ENCODE measurements at regions not wholly inside any gene's neighbourhood (a gene's known extent, or its start where the extent isn't known, plus 50 kb on each side); places are given as distances from the start of the nearest gene placed in this dataset.

DNA sequence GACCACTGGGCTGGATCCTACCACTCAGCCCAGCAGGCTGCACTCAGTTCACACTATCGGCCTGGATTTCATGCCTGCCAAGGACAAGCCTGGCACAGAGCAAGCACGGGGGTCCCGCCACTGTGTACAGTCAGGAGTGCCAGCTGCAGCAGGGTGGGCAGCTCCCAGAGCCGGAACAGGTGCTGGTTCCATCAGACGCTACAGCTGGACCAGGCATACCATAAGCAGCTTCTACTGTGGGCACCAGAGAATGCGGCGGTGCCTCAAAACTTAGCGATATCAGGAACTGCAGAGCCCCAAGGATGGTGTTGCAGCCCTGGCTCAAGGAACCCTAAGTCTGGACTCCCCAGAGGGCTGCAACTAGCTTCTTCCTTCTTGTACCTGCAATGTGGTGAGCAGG lies 124.8 kb downstream of the BCHE start:
- Histone ChIP-seq H3K27ac (ENCODE audit: insufficient read depth, low read length) (no peak overlapping the region), H3K4me1 (ENCODE audit: control insufficient read depth, insufficient read depth, low read length) (no peaks in the 10 kb centered on the region), H4K20me1 (ENCODE audit: insufficient read depth, low read length) (no peaks in the 10 kb centered on the region), H3K79me1 (ENCODE audit: low read depth in 1 of 2, low read length in 2 of 2) (no peaks in the 10 kb centered on the region), H3K27me3 (ENCODE audit: control insufficient read depth, insufficient read depth, low read length) (no peaks in the 10 kb centered on the region), H3K9ac (ENCODE audit: low read depth, low read length) (no peak overlapping the region), H4K5ac (ENCODE audit: low read depth, low read length) (no peak overlapping the region), H4K91ac (ENCODE audit: insufficient read depth, low read depth, low read length) (no peak overlapping the region), H2BK120ac (ENCODE audit: low read depth, low read length) (no peak overlapping the region), H3K36me3 (ENCODE audit: control insufficient read depth, insufficient read depth, low read length) (no peaks in the 10 kb centered on the region), H2BK20ac (ENCODE audit: low read depth, low read length) (no peak overlapping the region), H4K8ac (ENCODE audit: low read depth in 2 of 2, low read length in 2 of 2) (no peak overlapping the region), H3K4ac (ENCODE audit: low read depth, low read length) (no peak overlapping the region), H2AFZ (replicated peaks; ENCODE audit: low read length, poor library complexity) (no peak overlapping the region), H3K9me1 (ENCODE audit: insufficient read depth, low read length) (no peaks in the 10 kb centered on the region), H3K18ac (ENCODE audit: low read depth, low read length) (no peak overlapping the region), H2BK15ac (ENCODE audit: low read depth, low read length) (no peak overlapping the region), H2AK5ac (ENCODE audit: low read depth, low read length) (no peak overlapping the region), H3K23ac (ENCODE audit: low read depth, low read length) (no peak overlapping the region), H3K14ac (replicated peaks; ENCODE audit: low read depth, low read length) (no peak overlapping the region), H3K9me3 (ENCODE audit: control insufficient read depth, insufficient read depth, low read length) (peaks cover 5% of the 10 kb centered on the region; the same call in 1 of the 2 replicates), H3K4me2 (ENCODE audit: low read depth, low read length) (no peak overlapping the region), H2AK9ac (replicated peaks; ENCODE audit: low read depth, low read length, poor library complexity) (no peak overlapping the region), H3K56ac (ENCODE audit: extremely low read depth, insufficient read depth, low read length) (no peak overlapping the region), H3K4me3 (ENCODE audit: insufficient read depth, low read depth, low read length) (no peak overlapping the region), H2BK5ac (ENCODE audit: low read depth, low read length, poor library complexity, severe bottlenecking) (no peak overlapping the region)
- POLR2A ChIA-PET (ENCODE audit: unreplicated experiment): no interaction called here
- intact Hi-C loops (cut with micrococcal nuclease): no loop called here
- dilution Hi-C loops (cut with HindIII; ENCODE audit: low sequenced_read_pairs, unreplicated experiment): no loop called here
- no peak for TF ChIP-seq POLR2A (IDR thresholded peaks at IDR 0.05; ENCODE audit: low read depth, low read length)
- TF ChIP-seq MXI1 (IDR thresholded peaks at IDR 0.05; ENCODE audit: borderline replicate concordance, low read depth, low read length): no peak
- no peak for TF ChIP-seq FOS (IDR thresholded peaks at IDR 0.05; ENCODE audit: low read depth, low read length)
- TF ChIP-seq, protein P1, sequence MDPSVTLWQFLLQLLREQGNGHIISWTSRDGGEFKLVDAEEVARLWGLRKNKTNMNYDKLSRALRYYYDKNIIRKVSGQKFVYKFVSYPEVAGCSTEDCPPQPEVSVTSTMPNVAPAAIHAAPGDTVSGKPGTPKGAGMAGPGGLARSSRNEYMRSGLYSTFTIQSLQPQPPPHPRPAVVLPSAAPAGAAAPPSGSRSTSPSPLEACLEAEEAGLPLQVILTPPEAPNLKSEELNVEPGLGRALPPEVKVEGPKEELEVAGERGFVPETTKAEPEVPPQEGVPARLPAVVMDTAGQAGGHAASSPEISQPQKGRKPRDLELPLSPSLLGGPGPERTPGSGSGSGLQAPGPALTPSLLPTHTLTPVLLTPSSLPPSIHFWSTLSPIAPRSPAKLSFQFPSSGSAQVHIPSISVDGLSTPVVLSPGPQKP (IDR thresholded peaks at IDR 0.05; ENCODE audit: borderline replicate concordance, low read depth, low read length): no peak
- TF ChIP-seq, protein P2, sequence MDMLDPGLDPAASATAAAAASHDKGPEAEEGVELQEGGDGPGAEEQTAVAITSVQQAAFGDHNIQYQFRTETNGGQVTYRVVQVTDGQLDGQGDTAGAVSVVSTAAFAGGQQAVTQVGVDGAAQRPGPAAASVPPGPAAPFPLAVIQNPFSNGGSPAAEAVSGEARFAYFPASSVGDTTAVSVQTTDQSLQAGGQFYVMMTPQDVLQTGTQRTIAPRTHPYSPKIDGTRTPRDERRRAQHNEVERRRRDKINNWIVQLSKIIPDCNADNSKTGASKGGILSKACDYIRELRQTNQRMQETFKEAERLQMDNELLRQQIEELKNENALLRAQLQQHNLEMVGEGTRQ (IDR thresholded peaks at IDR 0.05; ENCODE audit: low read depth, low read length): no peak
- in situ Hi-C loops (cut with MboI; ENCODE audit: low sequenced_read_pairs): no loop called here
- WGBS, 2 experiments (ENCODE audit: extremely low coverage in 2 of 2, insufficient read length in 1 of 2): 81% methylated on average over 5 of the region's 8 CpGs; no CpG with 5 or more reads in 1 of the 2 experiments
- no TSS peak for BruUV-seq (replicated peaks)
- ATAC-seq (ENCODE audit: low read depth) (no peak), DNase-seq (no peak)
- CTCF ChIA-PET: no interaction called here

All from IMR-90 (cell line).